Stimulated activated CD8-positive, alpha-beta memory T cell treated with anti-CD3 and anti-CD28 coated beads, Interleukin-15, amount 100 ng/mL, for 4 hours (primary cell): ENCODE measurements at regions not wholly inside any gene's neighbourhood (a gene's known extent, or its start where the extent isn't known, plus 50 kb on each side); places are given as distances from the start of the nearest gene placed in this dataset.

Experiments used
- DNase-seq, 2 donors: peaks; one replicate each; pipeline ENCODE4 v3.0.0-alpha.2; 2020; ENCODE audit warnings: low read depth in 2 of 2

DNA sequence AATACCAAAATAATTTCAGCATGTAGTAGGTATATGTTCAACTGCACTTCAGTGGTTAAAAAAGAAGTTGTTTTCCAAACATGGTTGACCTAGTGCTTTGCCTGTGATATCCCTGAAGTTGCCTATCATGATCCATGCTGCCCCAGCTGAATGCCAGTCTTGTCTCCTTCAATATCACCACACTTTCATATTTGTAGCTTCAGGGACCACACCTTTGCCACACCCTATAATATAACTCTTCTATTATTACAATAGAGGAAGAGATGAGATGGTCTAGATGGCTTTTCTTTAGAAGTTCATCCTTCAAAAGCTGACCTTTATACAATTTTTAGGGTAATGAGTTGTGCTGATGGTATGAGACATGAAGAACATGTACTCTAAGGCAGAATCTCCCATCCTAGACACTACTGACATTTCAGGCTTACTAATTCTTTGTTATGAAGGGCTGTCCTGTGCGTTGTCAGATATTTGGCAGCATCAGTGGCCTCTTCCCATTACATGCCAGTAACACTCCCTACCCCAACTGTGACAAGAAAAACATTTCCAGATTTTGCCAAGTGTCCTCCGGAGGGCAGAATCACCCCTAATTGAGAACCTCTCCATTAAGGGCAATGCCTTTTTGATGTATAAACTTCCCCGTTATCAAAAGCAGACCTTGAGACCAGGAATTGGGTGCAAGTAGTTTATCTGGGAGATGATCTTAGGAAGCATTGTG lies 76.2 kb upstream of the PLCL2 start:
- no peak for DNase-seq

DNA sequence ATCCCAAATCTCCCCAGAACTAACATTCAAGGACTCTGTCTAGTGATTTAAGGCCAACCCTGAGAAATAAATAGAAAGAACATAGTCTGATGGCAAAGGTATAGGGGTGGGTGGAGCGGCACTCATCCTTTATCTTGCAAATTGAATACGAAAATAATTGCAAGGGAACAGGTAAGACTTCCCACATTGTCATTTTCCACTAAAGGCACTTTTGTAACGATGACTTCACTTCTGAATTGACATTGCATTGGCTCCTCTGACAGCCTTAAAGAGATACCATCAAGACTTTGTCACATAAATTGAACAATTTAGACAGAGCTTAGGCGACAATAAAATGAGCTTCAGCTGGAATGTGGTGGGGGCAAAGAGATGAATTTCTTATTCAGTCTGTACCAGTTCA lies 75.3 kb upstream of the PLCL2 start:
- no peak for DNase-seq

DNA sequence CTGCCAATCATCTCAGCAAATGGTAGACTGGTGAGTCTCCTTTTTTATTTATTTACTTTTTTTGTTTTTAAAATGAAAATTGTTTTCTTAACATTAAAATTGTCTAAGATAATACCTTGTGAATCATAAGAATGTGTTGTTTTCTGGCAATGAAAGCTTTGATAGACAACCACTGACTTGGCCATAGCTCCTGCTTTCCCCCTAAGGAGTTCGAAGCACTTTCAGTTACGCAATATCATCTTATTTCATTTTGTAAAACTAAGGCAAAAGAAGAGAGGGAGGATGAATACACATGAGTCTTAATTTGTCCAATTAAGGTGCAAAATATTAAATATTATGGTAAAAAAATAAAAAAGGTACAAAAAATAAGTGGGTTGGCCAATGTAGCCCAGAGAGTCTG lies 74.8 kb upstream of the PLCL2 start:
- no peak for DNase-seq

DNA sequence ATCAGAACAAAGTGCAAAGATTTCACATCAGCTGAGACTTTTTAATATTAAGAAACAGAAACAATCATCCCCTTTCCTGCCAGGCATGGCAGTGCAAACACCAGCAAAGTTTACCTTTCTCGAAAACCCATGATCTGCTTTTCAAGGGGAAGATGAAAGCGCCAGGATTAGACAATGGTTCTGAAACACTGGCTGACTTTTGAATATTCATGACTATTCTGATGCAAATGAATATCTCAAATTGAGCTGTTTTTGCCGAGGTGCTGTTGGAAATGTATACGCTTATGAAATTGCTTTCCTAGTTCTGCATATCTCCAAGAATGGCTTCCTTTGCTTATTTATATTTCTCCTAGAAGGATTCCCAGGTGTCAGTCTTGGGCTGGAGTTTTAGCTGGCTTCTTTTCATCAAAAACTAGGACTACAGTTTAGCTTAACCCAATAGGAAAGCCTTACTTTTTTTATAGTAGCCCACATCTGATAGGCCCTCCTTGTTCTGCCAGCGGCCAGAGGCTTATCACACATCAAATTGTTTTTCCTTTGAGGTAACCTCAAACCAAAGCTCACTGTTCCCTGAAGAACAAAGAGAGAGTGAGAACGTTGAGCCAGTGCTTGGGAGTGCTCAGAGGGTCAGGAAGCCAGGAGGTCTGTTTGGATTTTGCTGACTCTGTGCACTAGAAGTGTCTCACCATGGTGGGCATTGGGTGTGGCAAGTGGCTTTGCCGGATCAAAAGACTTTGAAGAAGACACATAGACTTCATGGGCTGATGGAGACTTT lies 74.0 kb upstream of the PLCL2 start:
- no peak for DNase-seq

DNA sequence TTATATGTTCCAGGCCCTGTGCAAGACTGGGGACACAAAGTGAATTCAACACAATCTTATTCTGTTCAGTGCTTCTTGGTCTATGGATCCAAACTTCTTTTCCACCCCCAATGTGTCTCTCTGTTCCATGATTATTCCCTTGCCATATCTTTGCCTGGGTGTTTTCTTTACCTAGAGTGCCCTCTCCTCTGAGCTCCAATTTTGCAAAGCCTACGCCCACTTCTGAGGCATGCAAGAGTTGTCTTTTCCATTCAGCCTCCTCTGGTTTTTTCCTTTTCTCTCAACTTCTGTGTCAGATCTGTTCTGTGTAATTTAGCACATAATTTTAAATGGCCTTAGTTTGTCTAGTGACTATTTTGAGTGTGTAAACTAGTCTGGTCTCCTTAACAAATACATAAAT lies 72.8 kb upstream of the PLCL2 start:
- no peak for DNase-seq

GRCh38 chr3:16813336-16813735 lies 71.4 kb upstream of the PLCL2 start:
- no peak for DNase-seq

- DNase-seq = no peak
Observed at GRCh38 chr3:16816048-16816780, 68.5 kb upstream of the PLCL2 start.

DNA sequence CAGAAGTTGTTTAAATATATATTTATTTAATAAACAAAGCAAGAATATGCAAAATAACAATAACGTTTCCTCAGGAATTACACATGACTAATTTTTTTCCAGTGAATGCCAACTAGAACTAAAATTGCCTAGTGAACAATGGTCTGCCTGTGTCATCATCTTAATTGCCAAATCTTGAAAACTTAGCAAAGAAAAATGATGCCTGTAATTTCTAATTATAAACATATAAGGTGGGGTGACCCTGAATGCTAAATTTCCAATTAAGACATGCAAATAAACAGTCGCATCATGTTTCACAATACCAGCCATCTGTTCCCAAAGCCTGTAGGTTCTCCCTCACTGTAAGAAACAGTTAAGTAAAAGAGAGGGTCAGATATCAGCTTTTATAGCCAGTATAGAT lies 67.6 kb upstream of the PLCL2 start:
- DNase-seq = no peak

DNA sequence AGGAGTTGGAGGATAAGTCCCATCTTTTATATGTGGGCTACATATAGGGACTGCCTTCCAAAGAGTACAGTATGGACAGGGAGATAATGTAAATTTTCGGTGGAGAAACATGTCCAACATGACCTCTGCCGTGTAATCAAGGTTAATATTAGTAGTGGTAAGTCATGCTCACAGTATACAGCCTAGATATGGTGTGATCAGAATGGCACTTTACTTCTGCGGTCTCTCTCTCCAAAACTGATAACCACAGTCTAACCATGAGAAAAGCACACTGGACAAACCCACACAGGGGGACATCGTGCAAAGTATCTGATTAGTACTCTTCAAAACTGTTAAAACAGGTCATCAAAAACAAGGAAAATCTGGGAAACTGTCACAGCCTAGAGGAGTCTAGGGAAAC lies 66.6 kb upstream of the PLCL2 start:
- no peak for DNase-seq

DNA sequence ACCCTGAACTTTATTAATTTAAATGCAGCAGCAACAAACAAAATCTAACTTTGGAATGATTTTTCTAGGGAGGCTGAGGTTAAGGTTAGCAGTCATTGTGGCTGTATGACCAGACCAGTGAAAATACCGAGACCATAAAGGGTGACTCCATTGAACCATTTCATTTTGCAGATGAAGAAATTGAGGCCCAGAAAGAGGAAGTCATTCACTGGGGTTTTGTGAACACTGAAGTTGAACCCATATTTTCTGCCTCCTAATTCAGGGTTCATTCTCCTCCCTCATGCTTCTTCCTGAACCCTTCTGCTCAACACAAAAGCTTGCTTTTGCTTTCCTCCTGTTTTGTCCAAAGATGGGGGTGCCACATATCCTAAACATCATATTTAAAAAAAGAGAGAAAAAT lies 65.8 kb upstream of the PLCL2 start:
- no peak for DNase-seq

- no peak for DNase-seq
Observed at GRCh38 chr3:16820485-16820884, 64.3 kb upstream of the PLCL2 start.

GRCh38 chr3:16821053-16821452 lies 63.7 kb upstream of the PLCL2 start:
- DNase-seq = no peak

DNA sequence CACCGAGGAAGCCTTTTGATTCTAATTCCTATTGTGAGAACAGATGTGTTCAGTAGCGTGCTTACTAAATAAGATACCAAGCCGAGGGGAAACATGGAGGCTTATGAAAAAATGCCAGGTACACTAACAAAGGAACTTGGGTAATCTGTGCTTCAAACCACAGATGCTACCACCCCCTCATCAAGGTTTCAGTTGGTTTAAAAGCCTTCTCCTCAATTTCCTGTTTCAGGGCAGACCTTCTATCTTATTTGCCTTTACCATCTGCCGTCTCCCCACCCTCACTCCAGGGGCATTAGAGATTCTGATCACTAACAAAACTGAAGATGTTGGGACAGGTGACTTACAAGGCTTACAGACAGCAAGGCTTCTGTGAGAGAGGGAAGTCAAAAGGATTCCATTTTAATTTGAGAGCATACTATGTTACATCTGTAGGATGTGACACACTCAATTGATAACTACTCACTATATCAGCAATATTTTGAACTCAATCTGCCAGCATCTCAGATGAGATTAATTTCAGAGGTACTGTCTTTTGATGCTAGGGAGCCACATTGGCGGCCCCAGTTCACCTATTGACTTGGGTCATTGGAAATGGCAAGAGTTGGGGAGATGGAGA lies 60.6 kb upstream of the PLCL2 start:
- no peak for DNase-seq

- no peak for DNase-seq
Observed at GRCh38 chr3:16825617-16826204, 59.0 kb upstream of the PLCL2 start.

DNA sequence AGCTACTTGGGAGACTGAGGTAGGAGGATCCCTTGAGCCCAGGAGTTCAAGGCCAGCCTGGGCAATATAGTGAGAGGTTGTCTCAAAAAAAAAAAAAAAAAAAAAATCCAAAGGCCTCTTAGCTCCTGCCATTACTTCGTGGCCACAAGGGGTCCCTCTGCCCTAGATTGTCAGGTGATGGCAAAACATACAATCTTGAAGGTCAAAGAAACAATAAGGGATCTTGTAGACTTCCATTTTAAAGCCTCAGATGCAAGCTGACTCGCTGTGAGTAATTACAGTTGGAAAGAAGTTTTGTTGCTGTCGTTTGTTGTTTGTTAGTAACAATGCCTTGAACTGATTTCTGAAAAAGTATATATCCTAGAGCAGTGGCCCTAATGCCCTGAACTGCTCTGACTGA lies 55.9 kb upstream of the PLCL2 start:
- no peak for DNase-seq

- no peak for DNase-seq
Observed at GRCh38 chr3:16831846-16832245, 52.9 kb upstream of the PLCL2 start.

DNA sequence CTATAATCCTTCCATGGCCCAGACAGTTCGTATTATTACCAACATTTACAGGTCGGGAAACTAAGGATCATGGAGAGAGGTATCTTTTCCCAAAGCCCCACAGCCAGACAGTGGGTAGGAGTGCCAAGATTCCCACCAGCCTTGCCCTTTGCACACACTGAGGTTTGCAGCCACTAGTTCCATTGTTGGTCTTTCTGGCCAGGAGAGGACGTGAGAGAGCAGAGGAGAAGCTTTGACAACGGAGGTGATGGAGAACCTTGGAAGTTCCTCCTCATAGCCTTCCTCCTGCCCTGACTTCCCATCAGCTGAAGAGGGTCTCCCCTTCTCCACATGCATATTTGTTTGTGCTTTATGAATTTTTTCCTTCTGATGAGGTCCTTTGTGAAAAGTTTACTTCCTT lies 50.5 kb upstream of the PLCL2 start:
- no peak for DNase-seq

DNA sequence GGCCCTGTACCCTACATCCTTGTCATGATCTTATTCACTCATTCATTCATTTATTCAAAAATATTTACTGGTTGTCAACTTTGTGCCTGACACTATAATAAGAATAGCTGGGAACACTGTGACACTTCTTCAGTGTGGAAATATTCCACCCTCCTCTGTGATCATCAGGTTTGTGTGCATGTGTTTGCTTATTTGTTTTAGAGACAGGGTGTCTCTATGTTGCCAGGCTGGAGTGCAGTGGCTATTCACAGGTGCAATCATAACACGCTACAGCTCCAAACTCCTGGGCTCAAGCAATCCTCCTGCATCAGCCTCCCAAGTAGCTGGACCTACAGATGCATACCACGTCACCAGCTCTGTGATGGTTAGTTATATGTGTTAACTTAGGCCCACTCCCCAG lies 50.0 kb upstream of the PLCL2 start:
- DNase-seq = no peak
